T-cell (primary cell): ENCODE measurements at regions not wholly inside any gene's neighbourhood (a gene's known extent, or its start where the extent isn't known, plus 50 kb on each side); places are given as distances from the start of the nearest gene placed in this dataset.
"Not testable (repeated sequence)": the region's sequence is repeated elsewhere in the genome, so short reads cannot be mapped to it uniquely, and the experiment has no call there.

Source experiments
- ATAC-seq, 4 experiments: fragments of 200-7000 bp in 3 of 4; fragments of 150-1000 bp in 1 of 4; cut with Tn5 transposase; replicated peaks in 1 of 4; 1 replicate in 3 of 4; 2 replicates in 1 of 4; pipeline ENCODE4 v1.10.0; 2021; ENCODE audit warnings: moderate library complexity in 3 of 4, mild to moderate bottlenecking in 2 of 4, moderate number of reproducible peaks in 1 of 4
- CTCF ChIA-PET, 2 donors: fragments of 300-600 bp; sonication (Branson Sonifier 250); formaldehyde crosslinking; loops; one replicate each; lab custom pipeline; 2022; ENCODE audit warnings: antibody characterized with exemption in 2 of 2; lab: Charles Lee
- POLR2A ChIA-PET, 2 donors: fragments of 300-600 bp; sonication (Branson Sonifier 250); formaldehyde crosslinking; loops; one replicate each; lab custom pipeline; 2022; ENCODE audit warnings: antibody characterized with exemption in 2 of 2; lab: Charles Lee
- DNase-seq, 35 experiments: peaks; one replicate each; pipeline versions ENCODE4 v3.0.0 to v3.0.0-alpha.2; 2013 to 2023
- H3K27ac ChIP-seq: one replicate; pipeline ENCODE4 v1.5.1; 2013; ENCODE audit warnings: low read length
- H3K27me3 ChIP-seq, 2 experiments: replicated peaks in 1 of 2; 1 replicate in 1 of 2; 2 replicates in 1 of 2; pipeline versions ENCODE4 v1.6.1 to v1.7.0; 2013; ENCODE audit warnings: low read length in 1 of 2, mixed read lengths in 1 of 2; ENCODE audit not compliant: control insufficient read depth in 2 of 2, insufficient read depth in 2 of 2; ENCODE audit errors: extremely low read depth in 1 of 2
- H3K36me3 ChIP-seq, 2 donors: 1 replicate in 1 of 2; 2 replicates in 1 of 2; pipeline versions ENCODE4 v1.6.1 to v1.7.0; 2013; ENCODE audit warnings: low read length in 1 of 2; ENCODE audit not compliant: control insufficient read depth in 2 of 2, insufficient read depth in 1 of 2; ENCODE audit errors: extremely low read depth in 1 of 2
- H3K4me1 ChIP-seq, 2 experiments: 1 replicate in 1 of 2; 2 replicates in 1 of 2; pipeline versions ENCODE4 v1.6.1 to v1.7.0; 2013; ENCODE audit warnings: low read length in 2 of 2, mixed read lengths in 1 of 2; ENCODE audit not compliant: insufficient read depth in 2 of 2, control insufficient read depth in 1 of 2; ENCODE audit errors: extremely low read depth in 1 of 2
- H3K4me3 ChIP-seq, 2 donors: 1 replicate in 1 of 2; 2 replicates in 1 of 2; pipeline versions ENCODE4 v1.5.1 to v1.7.0; 2013; ENCODE audit warnings: mild to moderate bottlenecking in 2 of 2, low read length in 1 of 2, moderate library complexity in 1 of 2; ENCODE audit not compliant: control insufficient read depth in 1 of 2; ENCODE audit errors: extremely low read depth in 1 of 2
- H3K9me3 ChIP-seq: 2 replicates; pipeline ENCODE4 v1.7.0; 2013
- H3K27ac Mint-ChIP-seq, 2 donors: one replicate each; pipeline ENCODE4 v1.8.0; 2020 to 2021; ENCODE audit warnings: mild to moderate bottlenecking in 2 of 2, mixed read lengths in 2 of 2
- H3K27me3 Mint-ChIP-seq, 2 donors: one replicate each; pipeline ENCODE4 v1.8.0; 2021 to 2022; ENCODE audit warnings: mixed read lengths in 2 of 2
- H3K36me3 Mint-ChIP-seq: one replicate; pipeline ENCODE4 v1.8.0; 2021; ENCODE audit warnings: mixed read lengths
- H3K4me1 Mint-ChIP-seq, 3 donors: one replicate each; pipeline ENCODE4 v1.8.0; 2020 to 2022; ENCODE audit warnings: mixed read lengths in 3 of 3, mild to moderate bottlenecking in 1 of 3
- H3K4me3 Mint-ChIP-seq, 3 donors: one replicate each; pipeline ENCODE4 v1.8.0; 2020 to 2022; ENCODE audit warnings: mild to moderate bottlenecking in 3 of 3, mixed read lengths in 3 of 3, moderate library complexity in 3 of 3
- H3K9me3 Mint-ChIP-seq, 3 donors: one replicate each; pipeline ENCODE4 v1.8.0; 2020 to 2022; ENCODE audit warnings: mixed read lengths in 3 of 3
- WGBS: methylation state at CpG from one replicate; pipeline ENCODE4 v1.1.5; 2013; ENCODE audit warnings: missing lambda C conversion rate; ENCODE audit not compliant: insufficient coverage; 5-methylcytosine and 5-hydroxymethylcytosine counted together

- H3K9me3 ChIP-seq: no peaks in the 10 kb centered on the region
- POLR2A ChIA-PET: interaction anchor here in 1 of 2 donors (0.6 kb wide), 1 partner anchor 426 kb away, joined by 3 read pairs; no protein-coding TSS in a partner anchor
- DNase-seq: no peak
- ATAC-seq: no peak
- no peaks in the 10 kb centered on the region for H3K36me3 ChIP-seq
- H3K36me3 Mint-ChIP-seq: no peaks in the 10 kb centered on the region
- WGBS: 36% methylated on average over 1 of the region's 1 CpG
- H3K9me3 Mint-ChIP-seq: peaks cover 19 to 29% (median 26%) of the 10 kb centered on the region in 3 donors
- H3K4me3 ChIP-seq: no peak overlapping the region
- no peak overlapping the region for H3K27ac Mint-ChIP-seq
- no peak overlapping the region for H3K4me3 Mint-ChIP-seq
- CTCF ChIA-PET: no interaction called here
- no peak overlapping the region for H3K27ac ChIP-seq
- H3K4me1 ChIP-seq: no peaks in the 10 kb centered on the region
- peaks cover 0 to 2% of the 10 kb centered on the region in 2 donors for H3K27me3 Mint-ChIP-seq
- H3K27me3 ChIP-seq: peaks cover 0 to 5% of the 10 kb centered on the region in 2 experiments
- H3K4me1 Mint-ChIP-seq: no peaks in the 10 kb centered on the region
Measured at GRCh38 chr5:159678657-159679392, 237.5 kb upstream of the ADRA1B start.

- Mint-ChIP-seq H3K9me3 (peaks cover 19 to 29% (median 26%) of the 10 kb centered on the region in 3 donors), H3K36me3 (no peaks in the 10 kb centered on the region), H3K4me1 (no peaks in the 10 kb centered on the region), H3K4me3 (no peak overlapping the region), H3K27me3 (peaks cover 0 to 2% of the 10 kb centered on the region in 2 donors), H3K27ac (no peak overlapping the region)
- H3K4me1 ChIP-seq: no peaks in the 10 kb centered on the region
- H3K36me3 ChIP-seq: no peaks in the 10 kb centered on the region
- ChIA-PET POLR2A (no interaction called here), CTCF (no interaction called here)
- peaks cover 0 to 5% of the 10 kb centered on the region in 2 experiments for H3K27me3 ChIP-seq
- H3K9me3 ChIP-seq: no peaks in the 10 kb centered on the region
- 90% methylated on average over 3 of the region's 3 CpGs for WGBS
- DNase-seq (no peak), ATAC-seq (no peak)
- no peak overlapping the region for H3K27ac ChIP-seq
- H3K4me3 ChIP-seq: no peak overlapping the region
Measured at GRCh38 chr5:159680095-159680494, 236.2 kb upstream of the ADRA1B start.

GRCh38 chr5:159681661-159682060 lies 234.6 kb upstream of the ADRA1B start:
- peaks cover 19 to 29% (median 26%) of the 10 kb centered on the region in 3 donors for H3K9me3 Mint-ChIP-seq
- Histone ChIP-seq H3K27me3 (peaks cover 0 to 5% of the 10 kb centered on the region in 2 experiments), H3K27ac (no peak overlapping the region), H3K4me3 (no peak overlapping the region), H3K9me3 (no peaks in the 10 kb centered on the region), H3K36me3 (no peaks in the 10 kb centered on the region), H3K4me1 (no peaks in the 10 kb centered on the region)
- no peak for ATAC-seq
- ChIA-PET CTCF (no interaction called here), POLR2A (no interaction called here)
- H3K27me3 Mint-ChIP-seq: peaks cover under 1 to 2% of the 10 kb centered on the region in 2 donors
- no peak overlapping the region for H3K4me3 Mint-ChIP-seq
- no peak overlapping the region for H3K27ac Mint-ChIP-seq
- no peak for DNase-seq
- H3K36me3 Mint-ChIP-seq: no peaks in the 10 kb centered on the region
- no peaks in the 10 kb centered on the region for H3K4me1 Mint-ChIP-seq

GRCh38 chr5:159682623-159683022 lies 233.7 kb upstream of the ADRA1B start:
- Mint-ChIP-seq H3K36me3 (no peaks in the 10 kb centered on the region), H3K27ac (no peak overlapping the region), H3K27me3 (peaks cover 4 to 11% of the 10 kb centered on the region in 2 donors)

GRCh38 chr5:159687892-159688291 lies 228.4 kb upstream of the ADRA1B start:
- H3K4me3 Mint-ChIP-seq, H3K4me3 ChIP-seq, H3K9me3 Mint-ChIP-seq, POLR2A ChIA-PET, H3K27ac Mint-ChIP-seq, H3K4me1 ChIP-seq, H3K4me1 Mint-ChIP-seq, H3K27ac ChIP-seq, DNase-seq, ATAC-seq, H3K36me3 Mint-ChIP-seq, H3K9me3 ChIP-seq, H3K27me3 ChIP-seq, H3K36me3 ChIP-seq, CTCF ChIA-PET: not testable (repeated sequence)
- peaks cover 22 to 36% of the 10 kb centered on the region in 2 donors for H3K27me3 Mint-ChIP-seq

More at GRCh38 chr5:159682623-159683022, 233.7 kb upstream of the ADRA1B start:
- H3K4me1 Mint-ChIP-seq: no peaks in the 10 kb centered on the region
- ChIA-PET CTCF (no interaction called here), POLR2A (no interaction called here)
- peaks cover 0 to 5% of the 10 kb centered on the region in 2 experiments for H3K27me3 ChIP-seq
- DNase-seq (no peak), ATAC-seq (no peak)
- no peak overlapping the region for H3K4me3 ChIP-seq
- no peaks in the 10 kb centered on the region for H3K4me1 ChIP-seq
- WGBS: no CpG with 5 or more reads among the region's 2 CpGs
- H3K36me3 ChIP-seq: no peaks in the 10 kb centered on the region
- no peak overlapping the region for H3K4me3 Mint-ChIP-seq
- H3K27ac ChIP-seq: no peak overlapping the region
- no peaks in the 10 kb centered on the region for H3K9me3 ChIP-seq
- H3K9me3 Mint-ChIP-seq: peaks cover 22 to 29% (median 26%) of the 10 kb centered on the region in 3 donors

GRCh38 chr5:159695741-159696294 lies 220.5 kb upstream of the ADRA1B start:
- Histone ChIP-seq H3K27ac (no peak overlapping the region), H3K27me3 (no peaks in the 10 kb centered on the region), H3K36me3 (no peaks in the 10 kb centered on the region), H3K4me1 (no peaks in the 10 kb centered on the region), H3K9me3 (no peaks in the 10 kb centered on the region), H3K4me3 (no peak overlapping the region)
- Mint-ChIP-seq H3K4me3 (no peak overlapping the region), H3K36me3 (no peaks in the 10 kb centered on the region), H3K27me3 (peaks cover 0 to 9% of the 10 kb centered on the region in 2 donors), H3K4me1 (no peaks in the 10 kb centered on the region), H3K27ac (no peak overlapping the region), H3K9me3 (peaks cover 0 to 4% (median 4%) of the 10 kb centered on the region in 3 donors)
- POLR2A ChIA-PET: no interaction called here
- DNase-seq (no peak), ATAC-seq (no peak)
- CTCF ChIA-PET: no interaction called here
- WGBS: 52% methylated on average over 2 of the region's 5 CpGs
